GM04503 (cell line): ENCODE measurements at regions not wholly inside any gene's neighbourhood (a gene's known extent, or its start where the extent isn't known, plus 50 kb on each side); places are given as distances from the start of the nearest gene placed in this dataset.
"Not testable (repeated sequence)": the region's sequence is repeated elsewhere in the genome, so short reads cannot be mapped to it uniquely, and the experiment has no call there.

ENCODE experiments used
- DNase-seq: peaks from one replicate; pipeline ENCODE4 v3.0.0-alpha.2; 2012; ENCODE audit warnings: low read depth

- DNase-seq: no peak
Observed at GRCh38 chr14:28121512-28122297, 644.9 kb upstream of the FOXG1 start.

DNA sequence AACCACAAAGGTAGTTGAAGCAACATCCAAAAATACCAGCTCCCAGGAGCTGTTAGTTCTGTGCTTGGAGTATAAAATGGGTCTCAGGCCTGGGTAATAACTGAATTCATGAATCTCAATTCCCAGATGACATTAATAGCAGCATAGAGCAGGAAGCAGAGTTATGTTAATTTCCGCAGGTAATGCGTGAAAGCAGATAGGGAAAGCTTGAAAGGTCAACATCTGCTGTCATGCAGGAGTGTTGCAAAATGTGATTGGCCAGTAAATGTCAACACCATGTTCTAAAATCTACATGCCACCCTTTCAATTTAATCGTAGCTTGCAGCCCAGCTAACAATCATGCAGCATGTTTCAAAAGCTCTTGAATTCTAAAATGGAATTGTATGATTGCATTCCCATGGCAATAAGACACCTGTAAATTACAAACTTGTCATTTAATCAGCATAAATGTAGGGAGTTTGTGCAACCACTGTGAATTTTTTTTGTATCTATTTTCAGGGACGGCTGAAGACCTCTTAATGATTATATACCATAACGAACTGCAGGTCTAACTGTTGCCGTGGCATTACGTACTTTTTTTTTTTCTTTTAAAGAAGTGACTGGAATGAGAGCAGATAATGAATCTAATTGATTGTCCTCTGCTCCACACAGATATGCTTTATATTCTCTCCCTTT is 635.8 kb upstream of the FOXG1 start:
- no peak for DNase-seq

GRCh38 chr14:28138341-28138740 is 628.2 kb upstream of the FOXG1 start:
- no peak for DNase-seq

GRCh38 chr14:28141662-28142061 is 624.9 kb upstream of the FOXG1 start:
- DNase-seq: no peak

GRCh38 chr14:28142400-28143015 is 624.1 kb upstream of the FOXG1 start:
- DNase-seq: no peak

DNA sequence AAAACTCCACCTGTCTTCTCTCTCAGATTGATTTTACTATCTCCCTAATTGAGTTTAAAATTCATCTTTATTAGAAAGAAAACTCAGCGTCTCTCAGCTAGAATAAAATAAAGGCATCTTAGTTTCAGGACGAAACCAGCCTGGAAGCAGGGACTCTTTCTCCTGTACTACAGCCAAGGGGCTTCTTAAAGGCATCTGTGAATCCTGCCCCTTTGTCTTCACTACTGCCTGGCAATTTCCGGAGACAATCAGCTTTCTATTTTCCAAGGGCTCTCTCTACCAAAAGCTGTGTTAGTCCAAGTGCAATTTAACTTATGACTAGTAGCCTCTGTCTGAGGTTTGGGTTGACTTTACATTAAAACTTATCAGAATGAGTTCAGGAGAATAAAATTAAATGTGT is 623.3 kb upstream of the FOXG1 start:
- no peak for DNase-seq

- DNase-seq: no peak
Observed at GRCh38 chr14:28151926-28152325, 614.7 kb upstream of the FOXG1 start.

GRCh38 chr14:28152453-28153044 is 614.0 kb upstream of the FOXG1 start:
- DNase-seq: no peak

DNA sequence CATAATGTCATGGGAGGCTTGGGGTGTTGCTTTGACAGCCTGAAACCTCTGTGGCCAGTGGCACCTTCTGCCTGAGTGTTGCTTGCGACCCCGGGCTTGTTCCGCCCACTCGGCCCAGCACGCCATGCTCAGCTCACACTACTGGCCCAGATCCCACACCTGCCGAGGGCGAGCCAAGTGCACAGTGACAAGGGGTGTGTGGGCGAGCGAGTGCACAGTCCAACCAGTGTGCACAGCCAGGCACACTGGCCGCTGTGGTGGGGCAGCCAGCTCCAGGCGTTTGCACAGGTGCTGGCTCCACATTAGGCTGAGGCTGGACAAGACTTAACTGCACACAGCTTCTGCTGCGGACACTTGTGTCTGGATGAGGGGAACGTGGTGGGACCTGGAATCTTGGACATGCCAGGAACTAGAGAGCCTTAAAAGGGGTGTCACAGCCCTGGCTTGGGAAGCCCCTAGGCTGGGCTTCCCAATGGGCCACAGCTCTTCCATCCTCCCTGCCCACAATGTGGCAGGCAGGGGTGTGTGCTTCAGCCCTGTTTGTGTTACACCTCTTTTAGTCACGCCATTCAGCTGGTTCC is 609.2 kb upstream of the FOXG1 start:
- DNase-seq: no peak

GRCh38 chr14:28157887-28158791 is 608.4 kb upstream of the FOXG1 start:
- DNase-seq: no peak

DNA sequence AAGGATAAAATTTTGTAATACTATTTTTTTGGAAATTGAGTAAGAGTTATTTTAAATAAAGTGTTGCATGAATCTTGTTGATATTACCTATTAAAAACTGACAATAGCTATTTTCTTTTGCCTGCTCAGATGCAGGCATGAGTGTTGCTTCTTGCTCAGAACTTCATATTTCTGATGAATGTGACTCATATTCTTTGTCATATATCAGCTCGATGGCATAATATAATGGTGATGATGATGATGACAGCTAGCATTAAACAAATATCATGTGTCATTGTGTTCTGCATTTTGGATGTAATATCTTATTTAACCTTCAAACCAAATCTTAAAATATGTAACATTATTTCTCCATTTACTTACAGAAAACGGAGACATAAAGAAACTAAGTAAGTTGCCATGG is 605.5 kb upstream of the FOXG1 start:
- DNase-seq: no peak

- DNase-seq: no peak
Observed at GRCh38 chr14:28163233-28163632, 603.4 kb upstream of the FOXG1 start.

DNA sequence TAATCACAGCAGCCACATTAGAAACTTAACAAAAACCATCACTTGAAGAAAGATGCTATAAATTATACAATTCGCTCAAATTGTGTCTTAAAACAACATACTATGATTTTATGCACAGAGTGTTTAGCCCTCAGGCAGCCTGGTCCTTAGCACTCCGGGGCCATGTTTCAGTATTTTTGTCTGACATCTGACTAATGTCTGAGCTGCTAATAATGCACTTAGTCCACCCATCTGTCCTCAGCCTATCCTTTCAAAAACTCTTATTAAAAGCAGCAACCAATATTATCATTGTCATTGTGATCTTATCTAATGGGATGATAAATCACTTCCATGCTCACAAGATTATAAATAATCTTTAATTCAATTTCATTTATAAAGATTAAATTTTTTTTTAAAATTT is 602.7 kb upstream of the FOXG1 start:
- no peak for DNase-seq

DNA sequence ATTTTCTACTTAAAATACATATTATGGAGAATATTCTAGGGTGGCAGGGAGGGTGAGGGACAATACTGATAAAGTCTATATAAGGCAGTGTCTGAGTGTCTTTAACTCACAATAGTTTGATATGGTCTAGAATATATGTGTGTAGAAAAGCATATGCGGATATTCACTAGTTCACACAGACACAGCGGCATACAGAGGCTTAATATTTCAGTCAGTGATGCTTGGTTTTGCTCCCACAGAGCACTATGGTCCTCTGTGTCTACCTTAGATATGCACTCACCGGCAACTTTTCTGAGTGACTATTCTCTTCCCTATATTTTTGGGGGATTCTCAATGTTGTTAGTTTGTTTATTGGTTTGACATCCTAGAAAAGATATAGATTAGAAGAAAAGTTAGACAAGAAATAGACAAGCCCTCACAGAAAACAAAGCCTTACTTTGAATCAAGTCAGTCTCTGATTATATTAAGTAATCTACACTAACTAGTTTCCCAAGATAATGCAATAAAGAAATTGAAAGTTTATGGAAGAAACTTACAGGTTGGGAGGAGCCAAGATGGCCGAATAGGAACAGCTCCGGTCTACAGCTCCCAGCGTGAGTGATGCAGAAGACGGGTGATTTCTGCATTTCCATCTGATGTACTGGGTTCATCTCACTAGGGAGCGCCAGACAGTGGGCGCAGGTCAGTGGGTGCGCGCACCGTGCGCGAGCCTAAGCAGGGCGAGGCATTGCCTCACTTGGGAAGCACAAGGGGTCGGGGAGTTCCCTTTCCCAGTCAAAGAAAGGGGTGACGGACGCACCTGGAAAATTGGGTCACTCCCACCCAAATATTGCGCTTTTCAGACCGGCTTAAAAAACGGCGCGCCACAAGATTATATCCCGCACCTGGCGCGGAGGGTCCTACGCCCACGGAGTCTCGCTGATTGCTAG is 578.4 kb upstream of the FOXG1 start:
- not testable (repeated sequence) for DNase-seq

GRCh38 chr14:28196878-28197277 is 569.7 kb upstream of the FOXG1 start:
- DNase-seq: no peak

DNA sequence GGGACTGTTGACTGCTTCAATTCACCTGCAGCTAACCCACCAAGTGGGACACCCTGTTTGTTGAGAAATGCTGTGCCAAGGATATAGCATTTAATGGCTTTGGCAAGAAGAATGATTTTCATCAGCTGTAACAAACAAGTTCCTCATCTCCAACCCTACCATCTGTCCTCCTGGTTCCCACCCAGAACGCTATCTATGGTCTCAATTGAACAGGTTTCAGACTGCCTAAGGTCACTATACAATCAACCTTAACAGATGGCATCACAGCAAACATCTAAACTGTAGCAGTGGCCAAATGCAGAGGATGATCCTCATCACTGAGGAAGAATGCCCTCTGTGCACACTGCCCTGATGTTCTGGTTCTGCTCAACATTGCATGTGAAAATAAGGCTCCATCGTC is 546.2 kb upstream of the FOXG1 start:
- DNase-seq: no peak

DNA sequence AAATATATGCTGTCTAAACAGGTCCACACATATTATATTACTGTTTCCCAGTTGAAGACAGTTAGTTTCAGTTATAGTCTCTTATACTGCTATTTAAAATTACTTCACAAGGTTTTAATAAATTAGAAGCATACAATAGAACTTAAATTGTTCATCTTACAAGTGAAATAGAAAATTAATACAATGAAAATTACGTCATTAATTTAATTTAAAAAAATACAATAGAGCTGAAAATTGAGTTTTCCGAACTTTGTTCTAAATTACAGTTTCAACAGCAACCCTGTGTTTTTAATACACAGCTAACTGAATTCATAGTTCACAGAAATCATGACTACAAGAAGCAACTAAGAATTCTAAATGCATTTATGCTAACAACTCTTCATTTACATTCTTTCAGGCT is 525.7 kb upstream of the FOXG1 start:
- DNase-seq: no peak

DNA sequence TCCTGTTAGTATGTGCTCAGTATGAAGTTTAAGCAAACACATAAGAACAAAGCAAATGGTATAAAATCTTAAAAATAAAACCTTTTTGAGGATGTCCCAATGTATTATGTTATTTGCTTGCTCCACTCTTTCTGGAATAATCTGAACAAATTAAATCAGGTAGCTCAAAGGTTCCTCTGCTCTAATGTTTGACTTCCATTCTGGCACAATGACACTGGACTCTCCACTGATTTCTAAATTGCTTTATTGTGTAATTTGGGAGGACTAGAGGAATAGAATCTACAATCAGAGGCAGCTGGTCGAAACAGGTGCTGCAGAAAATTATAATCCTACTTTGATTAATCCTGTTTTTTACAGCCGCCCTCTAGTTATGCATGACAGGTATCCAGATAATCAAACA is 523.7 kb upstream of the FOXG1 start:
- DNase-seq: no peak

- DNase-seq: no peak
Observed at GRCh38 chr14:28243600-28243999, 523.0 kb upstream of the FOXG1 start.

DNA sequence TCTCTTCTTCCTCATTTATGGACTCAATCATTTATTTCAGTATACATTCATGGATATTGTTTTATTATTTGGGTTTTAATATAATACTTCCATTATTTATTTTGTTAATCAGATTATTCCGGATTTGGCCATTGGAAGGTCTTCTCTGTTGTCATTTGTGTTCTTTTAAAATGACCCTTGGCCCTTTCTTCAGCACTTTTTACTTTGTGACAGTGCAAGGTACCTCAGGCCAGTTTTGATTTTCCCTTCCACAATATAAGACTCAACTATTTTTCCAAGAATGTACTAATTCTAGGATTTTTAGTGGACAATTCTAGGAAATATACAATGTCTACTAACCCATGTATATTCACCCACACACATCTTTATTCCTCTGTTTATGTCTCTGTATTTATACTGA is 521.4 kb upstream of the FOXG1 start:
- DNase-seq: no peak
